GM10266 (cell line): ENCODE measurements at regions not wholly inside any gene's neighbourhood (a gene's known extent, or its start where the extent isn't known, plus 50 kb on each side); places are given as distances from the start of the nearest gene placed in this dataset.

Source experiments
- DNase-seq: peaks from one replicate; pipeline ENCODE4 v3.0.0; 2012; ENCODE audit errors: extremely low spot score
- CTCF ChIP-seq: IDR thresholded peaks from 2 replicates; pipeline ENCODE4 v1.5.1; 2012; ENCODE audit warnings: mild to moderate bottlenecking, low read depth; ENCODE audit not compliant: control insufficient read depth, insufficient read depth; ENCODE audit errors: missing control alignments

GRCh38 chr5:133706506-133707430 lies 94.4 kb upstream of the FSTL4 start:
- TF ChIP-seq CTCF = no peak
- no peak for DNase-seq

GRCh38 chr5:133705331-133705730 lies 93.0 kb upstream of the FSTL4 start:
- DNase-seq = no peak
- TF ChIP-seq CTCF = no peak

- no peak for TF ChIP-seq CTCF
- no peak for DNase-seq
Observed at GRCh38 chr5:133704411-133704810, 92.1 kb upstream of the FSTL4 start.

- DNase-seq = no peak
- TF ChIP-seq CTCF = no peak
Observed at GRCh38 chr5:133703935-133704334, 91.6 kb upstream of the FSTL4 start.

GRCh38 chr5:133702791-133703770 lies 90.7 kb upstream of the FSTL4 start:
- DNase-seq = no peak
- no peak for TF ChIP-seq CTCF

GRCh38 chr5:133701871-133702270 lies 89.5 kb upstream of the FSTL4 start:
- TF ChIP-seq CTCF = no peak
- no peak for DNase-seq
